ENCODE measurements at regions not wholly inside any gene's neighbourhood (a gene's known extent, or its start where the extent isn't known, plus 50 kb on each side); places are given as distances from the start of the nearest gene placed in this dataset.
A peak's percentile ranks its signal among the peaks of the same experiment; 100 is the strongest.

GRCh38 chr16:62240722-62241121 is 204.5 kb upstream of the CDH8 start:
- no peak for DNase-seq
- Histone ChIP-seq H3K27ac (no peak overlapping the region), H3K4me1 (no peaks in the 10 kb centered on the region), H3K36me3 (no peaks in the 10 kb centered on the region), H3K27me3 (no peaks in the 10 kb centered on the region), H3K9me3 (no peaks in the 10 kb centered on the region), H3K4me3 (no peak overlapping the region)
- intact Hi-C loops (cut with DNase I) = no loop called here
- 0 to 63% methylated on average over 1 of the region's 1 CpG for WGBS, 2 donors
- TF ChIP-seq CTCF (IDR thresholded peaks at IDR 0.05) = no peak

GRCh38 chr16:62225675-62226074 is 189.4 kb upstream of the CDH8 start:
- intact Hi-C loops (cut with DNase I) = no loop called here
- Histone ChIP-seq H3K4me1 (no peaks in the 10 kb centered on the region), H3K4me3 (no peak overlapping the region), H3K36me3 (no peaks in the 10 kb centered on the region), H3K27ac (no peak overlapping the region), H3K9me3 (peaks cover 0 to 2% (median 0%) of the 10 kb centered on the region in 4 donors), H3K27me3 (no peaks in the 10 kb centered on the region)
- WGBS, 2 donors = 35 to 46% methylated on average over 7 of the region's 7 CpGs
- TF ChIP-seq EP300 (IDR thresholded peaks at IDR 0.05) = no peak
- peak in 1 of 4 experiments; percentile 36 for TF ChIP-seq CTCF (IDR thresholded peaks at IDR 0.05)
- TF ChIP-seq POLR2A (IDR thresholded peaks at IDR 0.05) = no peak
- no peak for DNase-seq

GRCh38 chr16:62224646-62225209 is 188.5 kb upstream of the CDH8 start:
- WGBS, 2 donors = 51 to 61% methylated on average over 9 of the region's 9 CpGs
- DNase-seq = no peak
- H3K4me3 ChIP-seq = no peak overlapping the region
- no peaks in the 10 kb centered on the region for H3K4me1 ChIP-seq
- intact Hi-C loops (cut with DNase I) = no loop called here
- H3K9me3 ChIP-seq = peaks cover 0 to 2% (median 0%) of the 10 kb centered on the region in 4 donors
- no peaks in the 10 kb centered on the region for H3K27me3 ChIP-seq
- H3K36me3 ChIP-seq = no peaks in the 10 kb centered on the region
- H3K27ac ChIP-seq = no peak overlapping the region
- TF ChIP-seq EP300 (IDR thresholded peaks at IDR 0.05) = no peak
- TF ChIP-seq CTCF (IDR thresholded peaks at IDR 0.05) = no peak
- TF ChIP-seq POLR2AphosphoS5 (IDR thresholded peaks at IDR 0.05) = no peak
- no peak for TF ChIP-seq POLR2A (IDR thresholded peaks at IDR 0.05)

- no peak overlapping the region for H3K4me3 ChIP-seq
- 59 to 71% methylated on average over 3 of the region's 3 CpGs for WGBS, 2 donors
- H3K4me1 ChIP-seq = no peaks in the 10 kb centered on the region
- intact Hi-C loops (cut with DNase I) = no loop called here
- no peak overlapping the region for H3K27ac ChIP-seq
- H3K9me3 ChIP-seq = no peaks in the 10 kb centered on the region
- no peak for TF ChIP-seq POLR2AphosphoS5 (IDR thresholded peaks at IDR 0.05)
- TF ChIP-seq POLR2A (IDR thresholded peaks at IDR 0.05) = no peak
- no peak for TF ChIP-seq CTCF (IDR thresholded peaks at IDR 0.05)
- no peak for TF ChIP-seq EP300 (IDR thresholded peaks at IDR 0.05)
- H3K36me3 ChIP-seq = no peaks in the 10 kb centered on the region
- H3K27me3 ChIP-seq = no peaks in the 10 kb centered on the region
- no peak for DNase-seq
Measured at GRCh38 chr16:62216837-62217236, 180.6 kb upstream of the CDH8 start.

GRCh38 chr16:62213763-62214162 is 177.5 kb upstream of the CDH8 start:
- DNase-seq = no peak
- H3K36me3 ChIP-seq = no peaks in the 10 kb centered on the region
- no peaks in the 10 kb centered on the region for H3K4me1 ChIP-seq
- TF ChIP-seq POLR2AphosphoS5 (IDR thresholded peaks at IDR 0.05) (no peak), EP300 (IDR thresholded peaks at IDR 0.05) (no peak), POLR2A (IDR thresholded peaks at IDR 0.05) (no peak), CTCF (IDR thresholded peaks at IDR 0.05) (no peak)
- no peaks in the 10 kb centered on the region for H3K9me3 ChIP-seq
- H3K27ac ChIP-seq = no peak overlapping the region
- 65 to 72% methylated on average over 2 of the region's 2 CpGs for WGBS, 2 donors
- intact Hi-C loops (cut with DNase I) = no loop called here
- no peaks in the 10 kb centered on the region for H3K27me3 ChIP-seq
- no peak overlapping the region for H3K4me3 ChIP-seq
